ENCODE measurements at regions not wholly inside any gene's neighbourhood (a gene's known extent, or its start where the extent isn't known, plus 50 kb on each side); places are given as distances from the start of the nearest gene placed in this dataset.

- Histone ChIP-seq H3K27ac (no peak overlapping the region), H3K4me1 (no peaks in the 10 kb centered on the region), H3K9me3 (no peaks in the 10 kb centered on the region), H3K36me3 (no peaks in the 10 kb centered on the region), H3K4me3 (no peak overlapping the region), H3K27me3 (no peaks in the 10 kb centered on the region), H3K9ac (ENCODE audit: low read depth in 2 of 2, low read length in 2 of 2) (no peak overlapping the region)
- intact Hi-C loops (cut with DNase I), result no loop called here
- no peak for DNase-seq
- no peak for TF ChIP-seq CTCF (IDR thresholded peaks at IDR 0.05)
Measured at GRCh38 chr3:115398506-115398905, 224.8 kb upstream of the GAP43 start.

GRCh38 chr3:115399750-115400149 lies 223.6 kb upstream of the GAP43 start:
- no peaks in the 10 kb centered on the region for H3K27me3 ChIP-seq
- no peak overlapping the region for H3K27ac ChIP-seq
- H3K9me3 ChIP-seq, result no peaks in the 10 kb centered on the region
- no peaks in the 10 kb centered on the region for H3K36me3 ChIP-seq
- no peak for DNase-seq
- no peak overlapping the region for H3K9ac ChIP-seq (ENCODE audit: low read depth in 2 of 2, low read length in 2 of 2)
- no peak for TF ChIP-seq CTCF (IDR thresholded peaks at IDR 0.05)
- H3K4me3 ChIP-seq, result no peak overlapping the region
- no peaks in the 10 kb centered on the region for H3K4me1 ChIP-seq
- intact Hi-C loops (cut with DNase I), result no loop called here

GRCh38 chr3:115401298-115401697 lies 222.0 kb upstream of the GAP43 start:
- Histone ChIP-seq H3K9ac (ENCODE audit: low read depth in 2 of 2, low read length in 2 of 2) (no peak overlapping the region), H3K36me3 (no peaks in the 10 kb centered on the region), H3K4me3 (no peak overlapping the region), H3K27me3 (no peaks in the 10 kb centered on the region), H3K9me3 (no peaks in the 10 kb centered on the region), H3K27ac (no peak overlapping the region), H3K4me1 (no peaks in the 10 kb centered on the region)
- TF ChIP-seq CTCF (IDR thresholded peaks at IDR 0.05), result no peak
- intact Hi-C loops (cut with DNase I), result no loop called here
- DNase-seq, result no peak

- Histone ChIP-seq H3K9me3 (no peaks in the 10 kb centered on the region), H3K4me1 (no peaks in the 10 kb centered on the region), H3K27ac (no peak overlapping the region), H3K9ac (ENCODE audit: low read depth in 2 of 2, low read length in 2 of 2) (no peak overlapping the region), H3K36me3 (no peaks in the 10 kb centered on the region), H3K27me3 (no peaks in the 10 kb centered on the region), H3K4me3 (no peak overlapping the region)
- no peak for TF ChIP-seq CTCF (IDR thresholded peaks at IDR 0.05)
- intact Hi-C loops (cut with DNase I), result no loop called here
- DNase-seq, result no peak
Measured at GRCh38 chr3:115401851-115402501, 221.3 kb upstream of the GAP43 start.

GRCh38 chr3:115402651-115403050 lies 220.7 kb upstream of the GAP43 start:
- H3K27ac ChIP-seq, result no peak overlapping the region
- no peak for DNase-seq
- no peaks in the 10 kb centered on the region for H3K36me3 ChIP-seq
- no peaks in the 10 kb centered on the region for H3K9me3 ChIP-seq
- intact Hi-C loops (cut with DNase I), result no loop called here
- no peak overlapping the region for H3K9ac ChIP-seq (ENCODE audit: low read depth in 2 of 2, low read length in 2 of 2)
- TF ChIP-seq CTCF (IDR thresholded peaks at IDR 0.05), result no peak
- H3K27me3 ChIP-seq, result no peaks in the 10 kb centered on the region
- no peak overlapping the region for H3K4me3 ChIP-seq
- H3K4me1 ChIP-seq, result no peaks in the 10 kb centered on the region

Data from colonic mucosa (tissue), 4 donors.